HUES48 (cell line): ENCODE measurements at regions not wholly inside any gene's neighbourhood (a gene's known extent, or its start where the extent isn't known, plus 50 kb on each side); places are given as distances from the start of the nearest gene placed in this dataset.
"Not testable (repeated sequence)": the region's sequence is repeated elsewhere in the genome, so short reads cannot be mapped to it uniquely, and the experiment has no call there.

Experiments
- H3K27ac ChIP-seq: one replicate; pipeline ENCODE4 v1.7.0; 2013; ENCODE audit warnings: low read depth, low read length, inconsistent platforms
- H3K27me3 ChIP-seq: 2 replicates; pipeline ENCODE4 v1.6.1; 2013; ENCODE audit warnings: mild to moderate bottlenecking, low read length; ENCODE audit not compliant: control insufficient read depth, insufficient read depth
- H3K36me3 ChIP-seq: 2 replicates; pipeline ENCODE4 v1.6.1; 2013; ENCODE audit warnings: low read length; ENCODE audit not compliant: control insufficient read depth, insufficient read depth
- H3K4me1 ChIP-seq: 2 replicates; pipeline ENCODE4 v1.6.1; 2013; ENCODE audit warnings: mild to moderate bottlenecking, low read length; ENCODE audit not compliant: control insufficient read depth, insufficient read depth
- H3K4me3 ChIP-seq: 2 replicates; pipeline ENCODE4 v1.5.1; 2013; ENCODE audit warnings: mild to moderate bottlenecking, low read depth, low read length
- H3K9ac ChIP-seq: 2 replicates; pipeline ENCODE4 v1.6.1; 2013; ENCODE audit warnings: mild to moderate bottlenecking, low read depth, low read length, moderate library complexity
- H3K9me3 ChIP-seq: 2 replicates; pipeline ENCODE4 v1.6.1; 2013; ENCODE audit warnings: low read length; ENCODE audit not compliant: control insufficient read depth, insufficient read depth

DNA sequence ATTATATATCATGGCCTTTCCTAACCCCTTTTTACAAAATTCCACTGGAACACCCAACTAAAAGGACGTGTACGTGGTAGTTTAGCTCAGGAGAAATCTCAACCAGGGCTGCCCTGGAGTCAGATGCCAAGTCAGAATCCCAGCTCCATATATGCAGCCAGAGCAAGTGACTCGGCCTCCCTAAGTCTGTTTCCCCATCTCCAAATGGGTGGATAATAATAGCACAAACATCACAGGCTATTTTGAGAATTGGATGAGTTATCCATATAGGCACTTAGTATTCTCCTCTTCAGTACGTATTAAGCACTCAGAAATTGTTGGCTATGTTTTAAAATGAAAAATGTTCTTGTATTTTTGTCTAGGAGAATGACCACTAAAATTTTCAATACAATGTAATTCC, 481.5 kb downstream of the CD109 start:
- H3K4me1 ChIP-seq, result no peaks in the 10 kb centered on the region
- no peak overlapping the region for H3K9ac ChIP-seq
- H3K27ac ChIP-seq, result no peak overlapping the region
- H3K9me3 ChIP-seq, result no peaks in the 10 kb centered on the region
- no peak overlapping the region for H3K4me3 ChIP-seq
- no peaks in the 10 kb centered on the region for H3K27me3 ChIP-seq
- no peaks in the 10 kb centered on the region for H3K36me3 ChIP-seq

DNA sequence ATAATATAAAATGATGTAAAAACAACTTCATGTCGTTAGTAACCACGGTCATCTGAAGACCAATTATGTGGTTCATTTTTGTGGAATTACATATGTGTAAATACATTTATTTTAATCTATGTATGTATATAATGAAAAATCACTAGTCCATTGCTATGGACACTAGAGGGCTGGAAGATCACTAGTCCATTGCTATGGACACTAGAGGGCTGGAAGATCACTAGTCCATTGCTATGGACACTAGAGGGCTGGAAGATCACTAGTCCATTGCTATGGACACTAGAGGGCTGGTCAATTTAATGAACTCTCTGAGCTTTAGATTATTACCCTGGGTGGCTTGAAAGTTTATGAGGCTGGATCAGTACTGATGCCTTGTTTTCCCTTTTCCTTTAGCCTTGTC, 474.5 kb downstream of the CD109 start:
- H3K4me3 ChIP-seq, H3K9me3 ChIP-seq, H3K27ac ChIP-seq, H3K9ac ChIP-seq, H3K36me3 ChIP-seq, H3K4me1 ChIP-seq, H3K27me3 ChIP-seq: not testable (repeated sequence)

DNA sequence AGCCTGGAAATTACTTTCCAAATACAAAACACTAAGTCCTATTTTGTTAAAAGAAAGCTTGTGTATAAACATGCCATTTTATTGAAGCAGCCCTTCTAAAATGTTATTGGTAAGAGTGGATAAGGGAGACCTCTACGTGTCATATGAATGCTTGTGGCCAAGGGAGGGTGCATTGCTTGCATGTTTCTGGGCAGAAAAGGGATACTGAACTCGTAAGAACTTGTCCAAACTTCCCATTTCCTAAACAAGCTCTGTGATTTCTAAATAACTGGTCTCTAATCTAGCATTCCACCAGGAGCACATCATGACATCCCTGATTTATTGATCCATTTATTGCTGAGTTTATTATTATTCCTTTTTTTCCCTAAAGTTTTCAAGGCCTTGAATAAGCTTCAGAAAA, 474.1 kb downstream of the CD109 start:
- no peaks in the 10 kb centered on the region for H3K27me3 ChIP-seq
- H3K4me1 ChIP-seq, result no peaks in the 10 kb centered on the region
- no peak overlapping the region for H3K27ac ChIP-seq
- H3K9ac ChIP-seq, result no peak overlapping the region
- no peaks in the 10 kb centered on the region for H3K36me3 ChIP-seq
- H3K4me3 ChIP-seq, result no peak overlapping the region
- no peaks in the 10 kb centered on the region for H3K9me3 ChIP-seq

DNA sequence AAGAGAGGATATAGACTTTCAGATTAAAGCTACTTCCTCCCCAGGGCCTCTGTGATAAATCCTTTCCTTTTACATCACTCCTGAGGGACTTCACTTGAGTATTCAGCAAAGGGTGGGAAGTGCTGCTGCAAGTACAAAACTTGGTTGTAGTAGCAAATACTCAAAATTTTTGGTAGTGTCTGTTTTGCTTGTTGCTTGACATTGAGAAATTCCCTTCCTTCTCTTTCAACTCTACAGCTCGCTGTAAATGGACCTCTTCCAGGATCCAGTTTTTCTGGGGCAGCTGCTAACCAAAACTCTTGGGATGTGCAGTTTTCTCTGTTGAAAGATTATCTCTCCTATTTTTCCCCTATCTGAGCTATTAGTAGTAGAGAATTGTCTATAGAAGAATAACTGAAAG, 472.0 kb downstream of the CD109 start:
- Histone ChIP-seq H3K36me3 (no peaks in the 10 kb centered on the region), H3K27me3 (no peaks in the 10 kb centered on the region), H3K4me3 (no peak overlapping the region), H3K9ac (no peak overlapping the region), H3K4me1 (no peaks in the 10 kb centered on the region), H3K9me3 (no peaks in the 10 kb centered on the region), H3K27ac (no peak overlapping the region)

DNA sequence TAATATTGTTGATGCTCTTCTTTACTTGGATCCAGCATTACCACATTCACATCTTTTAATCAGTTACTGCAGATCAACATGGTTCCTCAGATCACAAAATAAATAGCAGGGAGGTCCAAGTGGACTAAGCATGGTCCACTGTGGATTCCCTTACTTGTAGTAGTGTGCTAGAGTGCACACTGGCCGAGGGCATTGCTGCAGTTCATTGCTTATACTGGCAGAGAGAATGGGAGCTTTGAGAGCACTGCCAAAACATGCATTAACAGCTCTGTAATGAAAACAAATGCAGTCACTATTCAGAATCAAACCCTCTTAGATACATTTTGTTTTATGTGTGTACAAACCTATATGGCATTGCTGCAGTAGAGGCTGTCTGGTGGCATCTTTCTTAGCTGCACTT, 471.5 kb downstream of the CD109 start:
- Histone ChIP-seq H3K4me1 (no peaks in the 10 kb centered on the region), H3K27ac (no peak overlapping the region), H3K9me3 (no peaks in the 10 kb centered on the region), H3K9ac (no peak overlapping the region), H3K36me3 (no peaks in the 10 kb centered on the region), H3K4me3 (no peak overlapping the region), H3K27me3 (no peaks in the 10 kb centered on the region)

DNA sequence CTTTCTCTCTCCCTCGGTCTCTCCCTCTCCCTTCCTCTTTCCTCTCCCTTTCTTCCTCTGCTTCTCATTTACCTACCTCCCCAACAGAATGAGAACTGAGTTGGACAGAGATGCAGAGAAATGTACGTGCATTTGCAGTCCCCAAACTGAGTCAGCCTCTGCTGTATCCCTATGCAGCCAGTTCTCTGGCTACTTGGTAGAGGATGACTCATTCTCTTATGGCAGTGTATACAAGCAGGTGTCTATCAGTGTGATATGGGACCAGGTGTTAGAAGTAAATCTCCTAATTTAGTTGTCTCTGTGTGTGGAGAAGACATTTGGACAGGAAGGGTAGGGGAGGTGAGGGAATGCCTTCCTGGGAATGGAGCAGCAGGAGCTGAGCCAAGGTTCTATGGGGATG, 470.8 kb downstream of the CD109 start:
- Histone ChIP-seq H3K9ac (no peak overlapping the region), H3K36me3 (no peaks in the 10 kb centered on the region), H3K4me1 (no peaks in the 10 kb centered on the region), H3K27ac (no peak overlapping the region), H3K27me3 (no peaks in the 10 kb centered on the region), H3K4me3 (no peak overlapping the region), H3K9me3 (no peaks in the 10 kb centered on the region)

DNA sequence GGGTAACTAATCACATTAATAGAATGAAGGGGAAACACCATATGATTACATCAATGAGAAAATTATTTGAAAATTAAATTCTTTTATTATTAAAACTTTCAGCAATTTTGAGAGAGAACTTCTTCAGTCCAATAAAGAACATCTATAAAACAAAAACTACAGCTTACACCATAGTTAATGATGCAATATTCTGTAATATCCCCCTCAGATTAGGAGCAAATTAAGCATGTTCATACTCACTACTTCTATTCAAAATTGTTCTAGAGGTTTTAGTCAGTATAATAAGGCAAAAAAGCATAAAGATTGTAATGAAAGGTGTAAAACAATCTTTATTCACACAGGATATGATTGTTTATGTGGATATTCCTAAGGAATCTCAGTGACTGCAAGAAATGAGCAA, 465.4 kb downstream of the CD109 start:
- no peaks in the 10 kb centered on the region for H3K9me3 ChIP-seq
- no peaks in the 10 kb centered on the region for H3K27me3 ChIP-seq
- no peak overlapping the region for H3K4me3 ChIP-seq
- H3K36me3 ChIP-seq, result no peaks in the 10 kb centered on the region
- H3K9ac ChIP-seq, result no peak overlapping the region
- no peak overlapping the region for H3K27ac ChIP-seq
- no peaks in the 10 kb centered on the region for H3K4me1 ChIP-seq

DNA sequence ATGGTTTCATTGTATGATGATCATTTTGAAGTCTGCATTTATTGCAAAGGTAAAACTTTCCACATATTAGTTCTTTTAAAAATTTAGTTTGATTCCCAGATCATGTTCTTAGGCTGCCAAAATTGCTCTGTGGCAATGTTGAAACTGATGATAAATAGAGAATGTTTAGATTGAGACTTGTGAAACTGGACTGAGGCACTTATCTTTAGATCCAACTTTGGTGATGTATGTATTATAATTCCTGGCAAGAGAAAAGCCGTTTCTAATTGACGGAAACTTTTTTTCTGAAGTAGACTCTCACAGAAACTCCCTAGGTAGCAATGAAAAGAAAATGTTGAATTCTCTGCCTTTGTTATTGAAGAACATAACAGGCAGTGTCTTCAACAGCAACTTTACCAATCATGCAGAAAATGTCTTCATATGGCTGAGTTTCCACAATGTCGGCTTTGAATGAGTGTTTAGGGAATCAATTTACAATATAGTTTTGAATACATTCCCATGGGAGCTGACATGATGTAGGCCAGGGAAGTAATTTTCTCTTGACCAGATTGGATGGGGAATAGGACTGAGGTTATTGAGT, 456.2 kb downstream of the CD109 start:
- no peaks in the 10 kb centered on the region for H3K4me1 ChIP-seq
- H3K27me3 ChIP-seq, result no peaks in the 10 kb centered on the region
- H3K9me3 ChIP-seq, result no peaks in the 10 kb centered on the region
- H3K4me3 ChIP-seq, result no peak overlapping the region
- H3K36me3 ChIP-seq, result no peaks in the 10 kb centered on the region
- H3K9ac ChIP-seq, result no peak overlapping the region
- no peak overlapping the region for H3K27ac ChIP-seq

DNA sequence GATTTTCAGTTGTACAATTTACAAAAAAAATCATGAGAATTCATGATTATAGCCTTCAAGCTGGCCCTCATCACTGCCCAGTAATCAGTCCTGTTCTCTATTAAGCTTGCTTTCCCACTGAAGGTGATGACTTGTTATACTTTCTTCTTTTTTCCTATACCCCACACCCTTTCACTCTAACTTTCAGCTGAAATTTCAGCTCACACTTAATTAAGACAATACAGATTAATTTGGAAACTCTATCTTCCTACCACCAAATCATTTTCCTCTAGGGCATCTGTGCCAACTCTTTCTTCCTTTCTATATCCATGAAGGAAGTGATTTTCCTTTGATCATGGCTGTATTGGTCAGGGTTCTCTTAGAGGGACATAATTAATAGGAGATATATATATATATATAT, 449.9 kb downstream of the CD109 start:
- no peak overlapping the region for H3K9ac ChIP-seq
- no peak overlapping the region for H3K27ac ChIP-seq
- H3K4me1 ChIP-seq, result no peaks in the 10 kb centered on the region
- H3K9me3 ChIP-seq, result no peaks in the 10 kb centered on the region
- H3K27me3 ChIP-seq, result no peaks in the 10 kb centered on the region
- no peaks in the 10 kb centered on the region for H3K36me3 ChIP-seq
- no peak overlapping the region for H3K4me3 ChIP-seq

DNA sequence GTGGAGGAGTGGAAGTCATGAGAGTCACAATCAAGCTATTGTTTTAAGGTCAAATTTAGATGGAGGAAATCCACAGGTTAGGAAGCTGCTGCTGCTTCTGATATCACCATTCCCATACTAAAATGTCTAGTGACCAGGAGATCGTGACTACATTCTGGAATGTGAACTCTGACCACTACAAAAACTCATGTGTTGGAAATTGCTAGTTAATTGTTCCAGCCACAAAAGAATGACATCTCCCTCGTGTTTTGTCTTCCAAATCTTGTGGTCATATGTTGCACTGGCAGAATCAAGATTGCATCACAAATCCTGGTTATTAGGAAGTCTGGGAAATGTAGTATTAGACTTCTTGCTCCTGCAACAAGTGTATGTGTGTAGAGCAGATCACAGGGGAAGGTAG, 441.9 kb downstream of the CD109 start:
- Histone ChIP-seq H3K27ac (no peak overlapping the region), H3K9me3 (no peaks in the 10 kb centered on the region), H3K9ac (no peak overlapping the region), H3K27me3 (no peaks in the 10 kb centered on the region), H3K36me3 (no peaks in the 10 kb centered on the region), H3K4me3 (no peak overlapping the region), H3K4me1 (no peaks in the 10 kb centered on the region)

DNA sequence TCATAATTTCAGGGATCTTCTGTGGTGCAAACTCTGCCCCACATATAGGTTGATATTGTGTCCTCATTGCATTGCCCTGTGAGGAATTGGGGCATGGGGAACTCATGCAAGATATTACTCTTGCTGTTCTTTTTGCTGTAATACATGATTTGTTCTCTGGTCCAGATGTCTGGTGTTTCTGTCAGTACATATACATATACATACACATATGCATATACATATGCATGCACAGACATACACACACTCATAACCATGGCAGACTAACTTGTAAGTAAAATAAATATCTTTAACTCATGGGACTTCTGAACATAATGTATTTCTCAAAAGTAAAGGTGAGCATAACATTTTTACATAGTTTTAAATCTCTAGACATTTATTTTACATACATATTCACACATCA, 438.3 kb downstream of the CD109 start:
- H3K4me1 ChIP-seq, result no peaks in the 10 kb centered on the region
- no peaks in the 10 kb centered on the region for H3K9me3 ChIP-seq
- H3K36me3 ChIP-seq, result no peaks in the 10 kb centered on the region
- H3K27ac ChIP-seq, result no peak overlapping the region
- H3K4me3 ChIP-seq, result no peak overlapping the region
- no peaks in the 10 kb centered on the region for H3K27me3 ChIP-seq
- H3K9ac ChIP-seq, result no peak overlapping the region

DNA sequence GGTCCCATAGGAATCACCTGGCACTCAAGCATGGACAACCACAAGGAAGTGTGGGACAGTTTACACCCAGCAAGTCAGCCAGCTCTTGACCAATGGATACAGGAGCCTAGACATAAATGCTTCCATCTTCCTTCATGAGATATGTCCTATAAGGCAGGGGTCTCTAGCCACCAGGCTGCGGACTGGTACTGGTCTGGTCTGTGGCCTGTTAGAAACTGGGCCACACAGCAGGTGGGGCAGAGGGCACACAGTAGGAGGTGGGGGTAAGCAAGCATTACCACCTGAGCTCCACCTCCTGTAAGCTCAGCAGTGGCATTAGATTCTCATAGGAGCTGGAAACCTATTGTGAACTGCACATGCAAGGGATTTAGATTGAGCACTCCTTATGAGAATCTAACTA, 437.1 kb downstream of the CD109 start:
- Histone ChIP-seq H3K4me1 (no peaks in the 10 kb centered on the region), H3K36me3 (no peaks in the 10 kb centered on the region), H3K27ac (no peak overlapping the region), H3K9ac (no peak overlapping the region), H3K4me3 (no peak overlapping the region), H3K9me3 (no peaks in the 10 kb centered on the region), H3K27me3 (no peaks in the 10 kb centered on the region)
